Activated CD4-positive, alpha-beta T cell treated with anti-CD3 and anti-CD28 coated beads for 36 hours (primary cell): ENCODE measurements at regions not wholly inside any gene's neighbourhood (a gene's known extent, or its start where the extent isn't known, plus 50 kb on each side); places are given as distances from the start of the nearest gene placed in this dataset.
"Not testable (repeated sequence)": the region's sequence is repeated elsewhere in the genome, so short reads cannot be mapped to it uniquely, and the experiment has no call there.

Experiments
- ATAC-seq: fragments of 200-7000 bp; cut with Tn5 transposase; one replicate; pipeline ENCODE4 v1.10.0; 2021; ENCODE audit warnings: mild to moderate bottlenecking, moderate library complexity
- CTCF ChIA-PET: fragments of 350-600 bp; sonication (Branson Sonifier 250); formaldehyde crosslinking; loops from one replicate; lab custom pipeline; 2021; ENCODE audit warnings: antibody characterized with exemption; lab: Charles Lee
- POLR2A ChIA-PET: fragments of 350-600 bp; sonication (Branson Sonifier 250); formaldehyde crosslinking; loops from one replicate; lab custom pipeline; 2021; ENCODE audit warnings: antibody characterized with exemption, inconsistent platforms; lab: Charles Lee
- DNase-seq: peaks from one replicate; pipeline ENCODE4 v3.0.0-alpha.2; 2020
- H3K27ac Mint-ChIP-seq: one replicate; pipeline ENCODE4 v1.8.0; 2021; ENCODE audit warnings: mixed read lengths
- H3K27me3 Mint-ChIP-seq: one replicate; pipeline ENCODE4 v1.8.0; 2021; ENCODE audit warnings: mixed read lengths
- H3K36me3 Mint-ChIP-seq: one replicate; pipeline ENCODE4 v1.8.0; 2021; ENCODE audit warnings: low read depth, mixed read lengths
- H3K4me1 Mint-ChIP-seq: one replicate; pipeline ENCODE4 v1.8.0; 2021; ENCODE audit warnings: mixed read lengths
- H3K4me3 Mint-ChIP-seq: one replicate; pipeline ENCODE4 v1.8.0; 2021; ENCODE audit warnings: mild to moderate bottlenecking, moderate library complexity, mixed read lengths
- H3K9me3 Mint-ChIP-seq: one replicate; pipeline ENCODE4 v1.8.0; 2021; ENCODE audit warnings: low read depth, mixed read lengths
- intact Hi-C, 2 experiments: fragments of 100-400 bp; cut with DNase I in 1 of 2; cut with micrococcal nuclease in 1 of 2; formaldehyde crosslinking; loops; one replicate each; pipeline versions ENCODE4 v1.14.2 to v1.15.1; 2022 to 2024; cut with DNase I, micrococcal nuclease

DNA sequence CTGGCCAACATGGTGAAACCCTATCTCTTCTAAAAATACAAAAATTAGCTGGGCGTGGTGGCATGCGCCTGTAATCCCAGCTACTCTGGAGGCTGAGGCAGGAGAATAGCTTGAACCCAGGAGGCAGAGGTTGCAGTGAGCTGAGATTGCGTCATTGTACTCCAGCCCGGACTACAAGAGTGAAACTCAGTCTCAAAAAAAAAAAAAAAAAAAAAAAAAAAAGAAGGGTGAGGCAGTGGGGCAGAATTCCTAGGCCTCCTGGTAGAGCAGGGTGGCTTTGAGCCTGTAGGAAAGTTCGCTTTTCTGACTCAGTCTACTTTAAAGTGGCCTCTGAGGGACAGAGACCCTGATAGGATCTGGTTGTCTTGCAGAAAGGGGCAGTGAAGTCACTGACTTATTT lies 60.8 kb upstream of the GTF3A start:
- H3K27ac Mint-ChIP-seq, H3K4me3 Mint-ChIP-seq, H3K27me3 Mint-ChIP-seq, POLR2A ChIA-PET, H3K9me3 Mint-ChIP-seq, DNase-seq, H3K36me3 Mint-ChIP-seq, ATAC-seq, H3K4me1 Mint-ChIP-seq: not testable (repeated sequence)
- intact Hi-C loops, result loop anchor here in 1 of 2 experiments (2.0 kb wide), 1 partner anchor 621 kb away; no protein-coding TSS in a partner anchor
- CTCF ChIA-PET, result interaction anchor here (0.6 to 7.9 kb wide), 6 partner anchors 10 to 1349 kb away, joined by 3 to 183 read pairs (median 22); no protein-coding TSS in a partner anchor

DNA sequence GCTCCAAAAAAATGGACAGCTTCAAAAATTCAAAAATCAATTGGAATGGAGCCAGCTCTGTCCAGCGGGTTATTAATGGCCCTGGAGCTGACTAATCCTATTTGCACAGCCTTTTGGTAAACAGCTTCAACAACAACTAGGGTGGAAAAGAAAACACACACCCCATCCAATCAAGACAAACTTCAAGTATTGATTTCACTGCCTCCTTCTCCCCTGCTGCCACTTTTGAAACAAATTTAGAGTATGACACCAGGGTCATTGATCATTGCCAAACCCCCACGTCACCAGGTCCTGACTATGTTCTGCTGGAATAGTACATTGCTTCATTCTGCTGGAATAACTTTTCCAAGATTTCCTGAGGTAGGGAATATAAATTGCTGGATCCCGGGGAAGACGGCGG lies 56.8 kb upstream of the GTF3A start:
- intact Hi-C loops, result no loop called here
- ATAC-seq (no peak), DNase-seq (no peak)
- Mint-ChIP-seq H3K9me3 (no peaks in the 10 kb centered on the region), H3K27me3 (peaks cover 6% of the 10 kb centered on the region), H3K4me1 (no peaks in the 10 kb centered on the region), H3K27ac (no peak overlapping the region), H3K36me3 (no peaks in the 10 kb centered on the region), H3K4me3 (no peak overlapping the region)
- ChIA-PET POLR2A (no interaction called here), CTCF (interaction anchor here (0.8 to 3.7 kb wide), 6 partner anchors 9 to 670 kb away, joined by 3 to 15 read pairs (median 4); no protein-coding TSS in a partner anchor)

DNA sequence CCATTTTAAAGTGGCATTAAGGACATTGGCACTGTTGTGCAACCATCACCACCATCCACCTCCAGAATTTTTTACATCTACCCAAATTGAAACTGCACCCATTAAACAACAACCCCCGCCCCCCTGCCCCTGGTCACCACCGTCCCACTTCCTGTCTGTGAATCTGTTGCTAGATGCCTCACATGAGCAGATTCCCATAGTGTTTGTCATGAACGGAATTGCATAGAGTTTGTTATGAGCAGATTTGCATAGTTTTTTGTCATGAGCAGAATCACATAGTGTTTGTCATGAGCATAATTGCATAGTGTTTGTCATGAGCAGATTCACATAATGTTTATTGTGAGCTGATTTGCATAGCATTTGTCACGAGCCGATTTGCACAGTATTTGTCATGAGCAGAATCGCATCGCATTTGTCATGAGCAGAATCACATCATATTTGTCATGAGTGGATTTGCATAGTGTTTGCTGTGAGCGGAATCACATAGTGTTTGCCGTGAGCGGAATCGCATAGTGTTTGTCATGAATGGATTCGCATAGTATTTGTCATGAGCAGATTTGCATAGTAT lies 54.0 kb upstream of the GTF3A start:
- POLR2A ChIA-PET, result no interaction called here
- no peaks in the 10 kb centered on the region for H3K36me3 Mint-ChIP-seq
- no peak overlapping the region for H3K4me3 Mint-ChIP-seq
- H3K27me3 Mint-ChIP-seq, result peaks cover 12% of the 10 kb centered on the region
- ATAC-seq (no peak), DNase-seq (no peak)
- CTCF ChIA-PET, result interaction anchor here (1.0 kb wide), 2 partner anchors 8 to 455 kb away, joined by 3 to 4 read pairs; no protein-coding TSS in a partner anchor
- peaks cover 3% of the 10 kb centered on the region for H3K4me1 Mint-ChIP-seq
- H3K27ac Mint-ChIP-seq, result no peak overlapping the region
- no peaks in the 10 kb centered on the region for H3K9me3 Mint-ChIP-seq
- intact Hi-C loops, result no loop called here

DNA sequence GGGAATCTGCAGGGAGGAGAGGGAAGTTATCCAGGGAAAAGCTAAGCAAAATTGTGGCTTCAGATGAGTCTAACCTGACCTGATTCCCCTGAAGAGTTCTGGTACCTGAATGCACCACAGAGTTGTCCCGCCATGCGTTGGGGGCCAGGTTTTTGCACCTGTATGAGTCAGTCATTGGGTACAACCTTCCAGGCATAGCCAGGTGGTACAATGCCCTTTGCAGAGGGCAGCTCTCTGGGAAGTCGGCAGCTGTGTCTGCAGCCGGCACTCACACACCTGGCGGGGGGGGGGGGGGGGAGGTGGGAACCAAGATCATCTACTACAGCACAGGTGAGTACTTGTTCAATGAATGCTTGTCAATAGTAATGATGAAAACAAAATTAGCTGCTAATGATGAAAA lies 52.5 kb upstream of the GTF3A start:
- no peak overlapping the region for H3K27ac Mint-ChIP-seq
- no peak overlapping the region for H3K4me3 Mint-ChIP-seq
- peaks cover 16% of the 10 kb centered on the region for H3K27me3 Mint-ChIP-seq
- ATAC-seq (no peak), DNase-seq (no peak)
- H3K9me3 Mint-ChIP-seq, result no peaks in the 10 kb centered on the region
- intact Hi-C loops, result no loop called here
- no peaks in the 10 kb centered on the region for H3K36me3 Mint-ChIP-seq
- ChIA-PET CTCF (interaction anchor here (0.8 to 6.8 kb wide), 6 partner anchors 9 to 612 kb away, joined by 3 to 74 read pairs (median 6); no protein-coding TSS in a partner anchor), POLR2A (no interaction called here)
- H3K4me1 Mint-ChIP-seq, result peaks cover 3% of the 10 kb centered on the region

DNA sequence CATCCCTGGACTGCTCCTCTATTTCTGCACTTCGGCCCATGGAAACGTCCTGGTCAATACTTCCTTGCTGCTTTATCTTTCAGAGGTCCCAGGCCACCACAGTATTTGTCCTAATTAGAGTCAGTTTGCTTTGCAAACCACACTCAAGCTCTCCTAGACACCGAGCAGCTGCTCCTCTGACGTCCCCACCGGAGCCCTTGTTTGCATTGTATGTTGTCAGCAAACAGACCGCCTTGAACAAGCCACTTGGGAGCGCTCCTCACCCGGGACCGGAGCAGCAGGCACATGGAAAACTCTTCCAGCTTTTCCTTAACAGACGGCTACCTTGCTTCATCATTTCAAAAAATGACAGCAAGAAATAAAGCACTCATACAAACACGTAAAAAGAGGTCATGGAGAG lies 51.5 kb upstream of the GTF3A start:
- peaks cover 3% of the 10 kb centered on the region for H3K4me1 Mint-ChIP-seq
- intact Hi-C loops, result no loop called here
- ChIA-PET CTCF (interaction anchor here (1.7 to 6.8 kb wide), 4 partner anchors 10 to 611 kb away, joined by 4 to 74 read pairs (median 21); no protein-coding TSS in a partner anchor), POLR2A (no interaction called here)
- no peak for DNase-seq
- no peak overlapping the region for H3K4me3 Mint-ChIP-seq
- H3K27me3 Mint-ChIP-seq, result peaks cover 15% of the 10 kb centered on the region
- H3K9me3 Mint-ChIP-seq, result no peaks in the 10 kb centered on the region
- ATAC-seq, result no peak
- H3K36me3 Mint-ChIP-seq, result no peaks in the 10 kb centered on the region
- H3K27ac Mint-ChIP-seq, result no peak overlapping the region

DNA sequence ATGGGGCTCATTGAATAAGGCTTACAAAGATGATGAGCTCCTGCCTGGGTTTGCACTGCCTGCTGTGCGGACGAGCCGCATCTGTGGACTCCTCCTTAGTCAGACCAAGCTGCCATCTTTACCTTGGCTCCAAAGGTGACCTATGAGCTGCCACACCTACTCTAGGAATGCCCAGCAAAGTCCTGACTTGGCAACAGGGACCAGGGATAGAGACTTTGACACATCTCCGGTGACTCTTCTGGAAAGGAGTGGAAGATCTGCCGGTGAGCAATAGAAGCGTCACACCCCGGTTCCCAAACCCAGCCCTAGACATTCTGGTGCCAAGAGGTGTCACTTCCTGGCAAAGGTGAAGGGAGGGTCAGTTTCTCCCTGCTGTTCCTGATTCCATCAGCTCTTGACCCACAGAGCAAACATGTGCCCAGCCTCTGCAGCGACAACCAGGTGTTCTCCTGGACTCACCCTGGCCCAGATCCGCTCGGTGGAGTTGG lies 50.2 kb upstream of the GTF3A start:
- ChIA-PET CTCF (interaction anchor here (0.7 to 6.8 kb wide), 11 partner anchors 8 to 610 kb away, joined by 3 to 74 read pairs (median 4); no protein-coding TSS in a partner anchor), POLR2A (no interaction called here)
- H3K9me3 Mint-ChIP-seq, result no peaks in the 10 kb centered on the region
- H3K4me3 Mint-ChIP-seq, result no peak overlapping the region
- DNase-seq (no peak), ATAC-seq (no peak)
- H3K36me3 Mint-ChIP-seq, result no peaks in the 10 kb centered on the region
- no peak overlapping the region for H3K27ac Mint-ChIP-seq
- H3K4me1 Mint-ChIP-seq, result peaks cover 3% of the 10 kb centered on the region
- peaks cover 15% of the 10 kb centered on the region for H3K27me3 Mint-ChIP-seq
- intact Hi-C loops, result loop anchor here (1.0 to 2.0 kb wide), 4 partner anchors 77 to 610 kb away; partner anchors contain the start of gene MTIF3 (in 1 of the 2)
